HG02623 (cell line): ENCODE measurements at regions not wholly inside any gene's neighbourhood (a gene's known extent, or its start where the extent isn't known, plus 50 kb on each side); places are given as distances from the start of the nearest gene placed in this dataset.

Experiments
- ATAC-seq: cut with Tn5 transposase; IDR thresholded peaks from one replicate; pipeline ENCODE4 v1.9.1; 2021; ENCODE audit warnings: moderate library complexity; ENCODE audit not compliant: unreplicated experiment

- ATAC-seq, result no peak
These were observed 69.6 kb upstream of the ARMC2 start for GRCh38 chr6:108778421-108779186.

- no peak for ATAC-seq
These were observed 68.5 kb upstream of the ARMC2 start for GRCh38 chr6:108779536-108780275.

GRCh38 chr6:108780784-108781183 is 67.4 kb upstream of the ARMC2 start:
- no peak for ATAC-seq

- ATAC-seq, result no peak
These were observed 66.7 kb upstream of the ARMC2 start for GRCh38 chr6:108781419-108782100.

- peak; percentile 67 for ATAC-seq
These were observed 65.8 kb upstream of the ARMC2 start for GRCh38 chr6:108782179-108783041.

DNA sequence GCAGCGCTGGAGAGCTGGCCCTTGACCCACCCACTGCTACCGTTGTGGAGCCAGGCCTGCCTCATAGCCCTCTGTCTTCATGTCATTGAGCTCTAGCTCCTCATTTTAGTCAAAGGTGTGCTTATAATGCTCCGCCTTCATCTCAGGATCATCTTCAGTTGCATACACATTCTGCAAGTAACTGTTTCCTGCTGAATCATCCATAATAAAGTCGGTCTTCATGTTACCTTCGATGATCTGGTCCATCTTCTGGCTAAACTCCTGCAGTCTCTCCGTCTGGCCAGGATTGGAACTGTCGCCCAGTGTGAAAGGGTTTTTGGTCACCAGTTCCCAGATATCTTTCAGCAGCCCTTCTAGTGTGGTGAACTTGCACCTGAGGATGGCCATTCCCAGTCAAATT is 62.6 kb upstream of the ARMC2 start:
- ATAC-seq, result no peak

- no peak for ATAC-seq
These were observed 59.8 kb upstream of the ARMC2 start for GRCh38 chr6:108788416-108788815.

- no peak for ATAC-seq
These were observed 58.7 kb upstream of the ARMC2 start for GRCh38 chr6:108789475-108789874.

- ATAC-seq, result no peak
These were observed 56.5 kb upstream of the ARMC2 start for GRCh38 chr6:108791700-108792099.

GRCh38 chr6:108793516-108794251 is 54.5 kb upstream of the ARMC2 start:
- ATAC-seq, result no peak

DNA sequence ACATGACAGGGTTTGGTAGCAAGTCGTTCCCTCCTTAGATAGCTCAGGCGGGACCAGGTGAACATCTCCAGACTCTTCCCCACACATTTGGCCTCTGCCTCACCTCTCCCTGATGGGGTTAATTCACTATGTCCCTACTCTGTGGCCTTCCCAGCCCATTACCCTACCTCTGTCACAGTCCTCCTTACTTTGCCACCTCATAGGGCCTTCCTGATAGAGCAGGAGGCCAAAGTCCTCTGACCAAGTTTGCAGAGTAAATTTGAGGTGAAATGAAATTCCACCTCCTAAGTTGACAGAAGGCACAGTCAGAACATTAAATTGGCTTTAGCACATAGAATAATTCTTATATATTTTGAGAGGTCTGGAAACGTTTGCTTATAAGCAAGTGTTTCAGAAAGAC is 53.1 kb upstream of the ARMC2 start:
- ATAC-seq, result no peak

- no peak for ATAC-seq
These were observed 52.4 kb upstream of the ARMC2 start for GRCh38 chr6:108795814-108796213.

DNA sequence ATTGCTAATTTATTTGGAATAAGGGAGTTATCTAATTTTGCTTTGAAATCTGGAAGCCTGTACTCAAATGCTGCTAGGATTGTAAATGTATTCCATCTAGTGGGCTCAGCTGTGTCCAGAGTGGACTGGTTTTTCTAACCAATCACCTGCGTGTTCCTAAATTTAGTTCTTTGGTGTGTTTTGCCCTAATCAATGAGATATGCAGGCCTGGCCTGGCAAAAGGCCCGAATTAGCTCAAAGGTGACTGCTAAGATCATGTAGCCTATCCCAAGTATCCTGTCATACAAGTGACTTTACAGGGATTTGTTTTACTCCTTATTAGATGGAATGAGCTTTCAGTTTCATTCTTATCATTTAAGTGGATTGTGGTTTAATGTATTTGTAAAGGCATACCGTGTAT is 51.3 kb upstream of the ARMC2 start:
- ATAC-seq, result no peak

GRCh38 chr6:108797951-108798669 is 50.1 kb upstream of the ARMC2 start:
- ATAC-seq, result no peak
